ENCODE measurements at regions not wholly inside any gene's neighbourhood (a gene's known extent, or its start where the extent isn't known, plus 50 kb on each side); places are given as distances from the start of the nearest gene placed in this dataset.

DNA sequence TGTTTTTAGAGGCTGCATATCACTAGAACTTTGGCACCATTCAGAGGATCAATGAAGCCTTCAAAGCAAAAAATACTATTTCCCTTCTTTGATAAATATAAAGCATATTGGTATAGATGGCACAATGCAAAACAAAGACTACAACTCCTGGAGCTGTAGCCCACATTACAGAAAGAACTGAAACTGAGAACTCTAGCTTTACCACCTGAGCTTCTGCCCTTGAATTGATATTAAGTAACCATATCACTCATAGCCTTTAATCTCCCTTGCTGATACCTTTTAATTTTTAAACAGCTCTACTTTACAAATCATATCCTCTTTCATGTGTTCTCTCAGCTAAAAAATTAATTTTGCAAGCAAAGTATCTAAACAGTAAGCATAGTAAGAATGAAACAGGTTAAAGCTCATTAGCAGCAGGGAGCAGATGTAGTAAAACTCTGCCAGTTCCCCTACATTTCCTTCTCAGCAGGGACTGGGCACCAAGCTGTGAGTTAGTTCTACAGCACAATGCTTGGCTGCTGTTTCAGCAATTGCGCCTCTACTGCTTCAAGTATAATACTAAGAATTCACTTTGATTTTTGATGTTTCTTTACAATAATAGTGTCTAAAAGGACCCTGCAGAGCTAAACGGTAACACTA lies 97.9 kb upstream of the NANOGP8 start:
- BruUV-seq (replicated peaks) = no TSS peak
- ChIA-PET CTCF (no interaction called here), POLR2A (ENCODE audit: unreplicated experiment) (no interaction called here)
- Histone ChIP-seq H4K8ac (ENCODE audit: low read depth in 2 of 2, low read length in 2 of 2) (no peak overlapping the region), H2BK20ac (ENCODE audit: low read depth, low read length) (no peak overlapping the region), H3K18ac (ENCODE audit: low read depth, low read length) (no peak overlapping the region), H3K79me1 (ENCODE audit: low read depth in 1 of 2, low read length in 2 of 2) (no peaks in the 10 kb centered on the region), H2AK9ac (replicated peaks; ENCODE audit: low read depth, low read length, poor library complexity) (no peak overlapping the region), H3K9ac (ENCODE audit: low read depth, low read length) (no peak overlapping the region), H3K4me1 (ENCODE audit: control insufficient read depth, insufficient read depth, low read length) (peaks cover 2% of the 10 kb centered on the region), H3K4ac (ENCODE audit: low read depth, low read length) (0 out of 2 replicates have a peak overlapping the region, but pooled peaks have one; percentile 22), H2AFZ (replicated peaks; ENCODE audit: low read length, poor library complexity) (no peak overlapping the region), H3K14ac (replicated peaks; ENCODE audit: low read depth, low read length) (no peak overlapping the region), H3K36me3 (ENCODE audit: control insufficient read depth, insufficient read depth, low read length) (no peaks in the 10 kb centered on the region), H3K27me3 (ENCODE audit: control insufficient read depth, insufficient read depth, low read length) (no peaks in the 10 kb centered on the region), H3K4me3 (ENCODE audit: insufficient read depth, low read depth, low read length) (no peak overlapping the region), H3K9me1 (ENCODE audit: insufficient read depth, low read length) (peaks cover 3% of the 10 kb centered on the region), H4K5ac (ENCODE audit: low read depth, low read length) (no peak overlapping the region), H4K91ac (ENCODE audit: insufficient read depth, low read depth, low read length) (no peak overlapping the region), H3K23ac (ENCODE audit: low read depth, low read length) (no peak overlapping the region), H3K56ac (ENCODE audit: extremely low read depth, insufficient read depth, low read length) (no peak overlapping the region), H3K9me3 (ENCODE audit: control insufficient read depth, insufficient read depth, low read length) (no peaks in the 10 kb centered on the region), H3K27ac (ENCODE audit: insufficient read depth, low read length) (no peak overlapping the region), H3K4me2 (ENCODE audit: low read depth, low read length) (no peak overlapping the region), H4K20me1 (ENCODE audit: insufficient read depth, low read length) (no peaks in the 10 kb centered on the region), H2BK120ac (ENCODE audit: low read depth, low read length) (no peak overlapping the region), H2AK5ac (ENCODE audit: low read depth, low read length) (no peak overlapping the region), H2BK15ac (ENCODE audit: low read depth, low read length) (no peak overlapping the region), H2BK5ac (ENCODE audit: low read depth, low read length, poor library complexity, severe bottlenecking) (no peak overlapping the region)
- intact Hi-C loops (cut with micrococcal nuclease) (loop anchor here (5.0 kb wide), 1 partner anchor 96 kb away; the partner anchor contains the start of gene NANOGP8), dilution Hi-C loops (cut with HindIII; ENCODE audit: low sequenced_read_pairs, unreplicated experiment) (no loop called here), in situ Hi-C loops (cut with MboI; ENCODE audit: low sequenced_read_pairs) (no loop called here)
- TF ChIP-seq, protein P1, sequence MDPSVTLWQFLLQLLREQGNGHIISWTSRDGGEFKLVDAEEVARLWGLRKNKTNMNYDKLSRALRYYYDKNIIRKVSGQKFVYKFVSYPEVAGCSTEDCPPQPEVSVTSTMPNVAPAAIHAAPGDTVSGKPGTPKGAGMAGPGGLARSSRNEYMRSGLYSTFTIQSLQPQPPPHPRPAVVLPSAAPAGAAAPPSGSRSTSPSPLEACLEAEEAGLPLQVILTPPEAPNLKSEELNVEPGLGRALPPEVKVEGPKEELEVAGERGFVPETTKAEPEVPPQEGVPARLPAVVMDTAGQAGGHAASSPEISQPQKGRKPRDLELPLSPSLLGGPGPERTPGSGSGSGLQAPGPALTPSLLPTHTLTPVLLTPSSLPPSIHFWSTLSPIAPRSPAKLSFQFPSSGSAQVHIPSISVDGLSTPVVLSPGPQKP (IDR thresholded peaks at IDR 0.05; ENCODE audit: borderline replicate concordance, low read depth, low read length) = no peak
- TF ChIP-seq MXI1 (IDR thresholded peaks at IDR 0.05; ENCODE audit: borderline replicate concordance, low read depth, low read length) (no peak), NFE2L2 (IDR thresholded peaks at IDR 0.05; ENCODE audit: low read depth, low read length) (no peak)
- DNase-seq (no peak), ATAC-seq (ENCODE audit: low read depth) (no peak)
- no CpG with 5 or more reads among the region's 2 CpGs for WGBS, 2 experiments (ENCODE audit: extremely low coverage in 2 of 2, insufficient read length in 1 of 2)
